ENCODE measurements at regions not wholly inside any gene's neighbourhood (a gene's known extent, or its start where the extent isn't known, plus 50 kb on each side); places are given as distances from the start of the nearest gene placed in this dataset.

DNA sequence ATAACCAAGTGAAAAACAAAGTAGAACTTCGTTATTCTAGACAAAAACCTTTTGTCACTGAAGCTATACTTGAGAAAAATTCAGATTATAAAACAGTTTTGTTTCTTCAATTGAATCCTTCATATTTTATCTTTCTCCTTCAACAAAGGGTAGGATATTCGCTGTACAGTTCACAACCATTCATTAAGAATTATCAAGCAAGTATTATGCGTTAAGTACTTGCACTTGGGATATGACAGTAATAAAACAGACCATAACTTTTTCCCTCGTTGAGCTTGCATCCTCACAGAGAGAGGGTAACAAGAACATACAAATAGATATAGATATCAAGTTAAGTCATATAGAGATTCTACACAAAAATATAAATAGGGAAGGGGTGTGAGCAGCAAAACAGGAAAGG is 61.2 kb upstream of the MEOX2 start:
- H3K9me3 Mint-ChIP-seq: no peaks in the 10 kb centered on the region
- no peak overlapping the region for H3K27ac Mint-ChIP-seq
- no peaks in the 10 kb centered on the region for H3K27me3 Mint-ChIP-seq
- no peaks in the 10 kb centered on the region for H3K4me1 Mint-ChIP-seq
- DNase-seq: no peak
- H3K36me3 Mint-ChIP-seq: no peaks in the 10 kb centered on the region
- no peak overlapping the region for H3K4me3 Mint-ChIP-seq

DNA sequence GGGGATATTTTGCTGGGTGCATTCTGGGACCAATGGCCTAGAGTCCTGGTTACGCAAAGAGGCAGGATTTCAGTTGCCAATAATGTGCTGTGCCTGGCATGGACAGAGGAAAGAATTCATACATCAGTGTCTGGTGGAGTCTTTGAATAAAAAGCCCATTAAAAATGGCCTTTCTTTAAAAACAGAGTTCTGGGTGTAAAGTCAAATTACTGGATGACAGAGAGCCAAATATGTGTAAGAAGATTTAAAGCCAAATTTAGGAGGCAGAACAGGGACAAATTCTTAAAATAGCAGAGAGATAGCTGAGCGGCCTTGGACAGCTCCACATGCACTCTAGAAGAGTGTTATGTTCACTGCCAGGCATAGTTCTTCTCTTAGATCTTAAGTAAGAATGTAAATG is 60.8 kb upstream of the MEOX2 start:
- no peaks in the 10 kb centered on the region for H3K4me1 Mint-ChIP-seq
- no peaks in the 10 kb centered on the region for H3K27me3 Mint-ChIP-seq
- DNase-seq: no peak
- no peaks in the 10 kb centered on the region for H3K36me3 Mint-ChIP-seq
- H3K9me3 Mint-ChIP-seq: no peaks in the 10 kb centered on the region
- H3K4me3 Mint-ChIP-seq: no peak overlapping the region
- H3K27ac Mint-ChIP-seq: no peak overlapping the region

DNA sequence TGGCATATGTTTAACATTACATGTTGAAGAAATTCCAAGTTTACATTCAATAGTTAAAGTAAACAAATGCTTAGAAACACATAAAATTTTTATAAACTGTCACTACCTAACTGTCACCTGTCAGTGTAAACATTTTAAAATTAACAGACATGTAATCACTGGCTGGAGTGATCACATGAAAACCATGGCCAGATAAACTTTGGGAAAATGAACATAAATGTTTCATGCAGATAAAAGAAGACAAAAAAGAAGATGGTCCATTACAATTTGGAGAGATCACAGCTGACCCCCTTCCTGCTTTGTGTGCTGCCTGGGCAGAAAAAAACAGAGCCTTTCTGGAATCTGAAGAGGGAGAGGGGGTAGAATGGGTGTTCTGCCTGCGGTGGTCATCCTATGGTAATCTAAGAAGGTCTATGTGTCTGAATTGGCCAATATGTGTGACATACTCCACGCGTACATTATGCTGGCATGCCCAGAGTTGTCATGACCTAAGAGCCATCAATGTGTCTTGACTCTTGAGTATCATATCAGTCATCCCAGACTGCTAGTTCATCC is 57.5 kb upstream of the MEOX2 start:
- Mint-ChIP-seq H3K4me1 (no peaks in the 10 kb centered on the region), H3K4me3 (no peak overlapping the region), H3K36me3 (no peaks in the 10 kb centered on the region), H3K27ac (no peak overlapping the region), H3K9me3 (peaks cover 2% of the 10 kb centered on the region), H3K27me3 (no peaks in the 10 kb centered on the region)
- DNase-seq: no peak

DNA sequence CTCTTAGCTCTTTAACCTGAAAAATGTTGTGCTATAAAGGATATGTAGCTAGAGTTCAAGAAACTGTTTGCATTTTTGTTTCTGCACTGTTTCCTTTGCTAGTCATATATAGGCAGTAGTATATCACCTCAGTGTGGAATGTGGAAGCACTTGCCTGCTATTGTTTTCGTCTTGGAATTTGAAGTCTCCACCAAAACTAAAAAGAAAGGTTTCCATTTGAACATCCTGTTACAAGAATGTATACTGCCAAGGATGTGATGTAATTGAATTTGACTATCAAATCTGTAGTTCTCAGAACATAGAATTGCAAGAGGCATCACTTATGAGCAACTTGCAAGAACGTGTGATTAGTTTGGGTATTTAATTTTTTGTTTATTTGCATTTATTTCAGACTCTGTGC is 51.1 kb upstream of the MEOX2 start:
- Mint-ChIP-seq H3K27ac (no peak overlapping the region), H3K36me3 (no peaks in the 10 kb centered on the region), H3K4me1 (no peaks in the 10 kb centered on the region), H3K4me3 (no peak overlapping the region), H3K27me3 (no peaks in the 10 kb centered on the region), H3K9me3 (peaks cover 3% of the 10 kb centered on the region)
- DNase-seq: no peak

Data from activated naive CD8-positive, alpha-beta T cell treated with anti-CD3 and anti-CD28 coated beads for 36 hours (primary cell).